ENCODE measurements at regions not wholly inside any gene's neighbourhood (a gene's known extent, or its start where the extent isn't known, plus 50 kb on each side); places are given as distances from the start of the nearest gene placed in this dataset.

DNA sequence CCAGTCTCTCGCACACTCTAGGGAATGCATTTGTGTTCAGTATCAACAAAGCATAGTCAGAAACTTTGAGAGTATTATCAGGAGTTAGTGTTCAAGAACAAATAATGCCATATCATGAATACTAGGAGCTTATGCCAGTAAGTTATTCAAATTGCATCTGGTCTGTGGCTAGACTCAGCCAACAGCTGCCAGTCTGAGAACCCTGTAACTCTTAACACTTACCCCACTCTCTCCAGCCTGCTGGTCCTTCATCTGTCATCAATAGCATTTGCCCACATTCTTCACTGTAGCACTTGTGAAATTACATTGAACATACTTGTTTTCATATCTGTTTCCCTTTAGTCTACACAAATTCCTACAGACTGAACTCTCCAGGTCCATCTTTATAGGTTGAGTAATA is 1157.5 kb upstream of the RAG2 start:
- Histone ChIP-seq H3K36me3 (no peaks in the 10 kb centered on the region), H3K27me3 (replicated peaks) (no peaks in the 10 kb centered on the region), H3K4me3 (no peak overlapping the region), H3K9me3 (replicated peaks) (no peaks in the 10 kb centered on the region), H3K27ac (no peak overlapping the region), H3K4me1 (replicated peaks) (no peaks in the 10 kb centered on the region)
- DNase-seq (ENCODE audit: low read depth in 1 of 2, low spot score in 2 of 2): no peak

DNA sequence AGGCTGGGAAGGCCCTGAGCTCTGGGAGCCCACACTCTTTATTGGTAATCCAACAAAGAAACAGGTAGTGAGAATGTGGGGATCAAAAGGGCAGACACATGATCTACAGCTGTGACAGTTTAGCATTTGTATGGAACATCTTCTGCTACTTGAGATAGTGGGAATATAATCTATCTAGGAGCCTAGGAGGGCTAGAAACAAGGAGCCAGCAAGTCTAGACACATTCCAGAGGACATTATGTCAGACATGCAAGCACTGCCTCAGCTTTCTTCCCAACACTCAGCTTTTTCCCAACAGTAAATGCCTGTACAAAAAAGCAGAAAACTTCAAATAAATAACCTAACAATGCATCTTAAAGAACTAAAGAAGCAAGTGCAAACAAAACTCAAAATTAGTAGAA is 1150.6 kb upstream of the RAG2 start:
- H3K27ac ChIP-seq: no peak overlapping the region
- no peak for DNase-seq (ENCODE audit: low read depth in 1 of 2, low spot score in 2 of 2)

DNA sequence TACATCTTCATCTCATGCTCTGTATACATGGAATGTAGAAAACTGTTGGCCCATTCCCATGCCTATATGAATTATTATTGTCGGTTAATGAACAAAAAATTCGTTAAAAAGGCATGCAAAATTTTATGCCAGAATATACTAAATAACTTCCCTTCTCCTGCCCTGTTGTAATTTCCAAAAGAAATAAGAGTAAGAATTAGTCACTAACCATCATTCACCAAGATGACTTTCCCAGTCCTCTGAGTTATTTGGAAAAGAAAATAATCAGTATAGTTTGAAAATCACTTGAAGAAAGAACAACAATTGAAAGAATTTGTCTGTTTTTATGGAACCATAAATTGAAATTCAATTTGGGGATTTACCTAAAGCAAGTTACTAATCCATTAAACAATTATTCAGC is 1149.1 kb upstream of the RAG2 start:
- no peaks in the 10 kb centered on the region for H3K27me3 ChIP-seq (replicated peaks)
- H3K36me3 ChIP-seq: no peaks in the 10 kb centered on the region
- no peak overlapping the region for H3K27ac ChIP-seq
- DNase-seq (ENCODE audit: low read depth in 1 of 2, low spot score in 2 of 2): no peak
- no peaks in the 10 kb centered on the region for H3K9me3 ChIP-seq (replicated peaks)
- H3K4me1 ChIP-seq (replicated peaks): no peaks in the 10 kb centered on the region
- H3K4me3 ChIP-seq: no peak overlapping the region

More for the DNA sequence above, 1150.6 kb upstream of the RAG2 start:
- no peaks in the 10 kb centered on the region for H3K27me3 ChIP-seq (replicated peaks)
- H3K36me3 ChIP-seq: no peaks in the 10 kb centered on the region
- no peaks in the 10 kb centered on the region for H3K9me3 ChIP-seq (replicated peaks)
- no peak overlapping the region for H3K4me3 ChIP-seq
- H3K4me1 ChIP-seq (replicated peaks): no peaks in the 10 kb centered on the region

DNA sequence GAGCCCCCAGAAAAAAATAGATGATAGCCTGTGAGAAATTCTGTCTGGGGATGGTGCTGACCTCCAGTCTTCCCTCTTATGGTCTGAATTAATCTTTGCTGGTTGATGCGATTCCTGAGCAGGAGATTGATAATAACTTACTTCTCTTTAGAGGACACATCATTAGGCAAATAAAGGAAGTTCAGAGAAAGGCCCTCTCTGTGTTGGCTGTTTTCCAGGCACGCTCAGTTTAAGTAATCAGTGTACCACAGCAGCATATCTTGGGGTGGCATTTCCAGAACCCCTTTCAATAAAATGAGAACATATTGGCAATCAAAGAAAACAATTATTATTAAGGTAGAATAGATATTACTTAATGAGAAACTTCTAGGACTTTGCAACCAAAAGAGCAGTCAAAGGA is 1129.3 kb upstream of the RAG2 start:
- H3K9me3 ChIP-seq (replicated peaks): no peaks in the 10 kb centered on the region
- no peak for DNase-seq (ENCODE audit: low read depth in 1 of 2, low spot score in 2 of 2)

DNA sequence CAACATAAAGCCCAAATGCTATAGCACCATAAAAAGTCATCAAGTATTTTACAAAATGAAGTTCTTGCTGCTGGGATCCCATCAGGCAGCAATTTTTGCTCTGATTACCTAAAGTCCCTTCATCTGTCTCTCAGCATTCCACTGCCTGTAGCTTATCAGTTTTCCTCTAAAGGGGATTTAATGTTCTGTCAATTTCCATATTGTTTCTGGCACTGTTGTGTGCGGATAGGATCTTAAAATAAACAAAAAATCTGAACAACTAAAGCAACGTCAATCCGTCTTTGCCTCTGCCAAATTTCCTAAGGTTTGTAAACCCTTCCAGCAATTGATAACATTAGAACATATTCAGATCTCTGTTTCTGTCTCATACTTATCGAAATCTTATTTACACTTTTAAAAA is 1126.3 kb upstream of the RAG2 start:
- no peaks in the 10 kb centered on the region for H3K36me3 ChIP-seq
- no peak overlapping the region for H3K27ac ChIP-seq
- H3K4me3 ChIP-seq: no peak overlapping the region
- DNase-seq (ENCODE audit: low read depth in 1 of 2, low spot score in 2 of 2): no peak
- no peaks in the 10 kb centered on the region for H3K4me1 ChIP-seq (replicated peaks)
- no peaks in the 10 kb centered on the region for H3K9me3 ChIP-seq (replicated peaks)
- no peaks in the 10 kb centered on the region for H3K27me3 ChIP-seq (replicated peaks)

More for the DNA sequence above, 1129.3 kb upstream of the RAG2 start:
- Histone ChIP-seq H3K27ac (no peak overlapping the region), H3K36me3 (no peaks in the 10 kb centered on the region), H3K4me3 (no peak overlapping the region), H3K4me1 (replicated peaks) (no peaks in the 10 kb centered on the region), H3K27me3 (replicated peaks) (no peaks in the 10 kb centered on the region)

DNA sequence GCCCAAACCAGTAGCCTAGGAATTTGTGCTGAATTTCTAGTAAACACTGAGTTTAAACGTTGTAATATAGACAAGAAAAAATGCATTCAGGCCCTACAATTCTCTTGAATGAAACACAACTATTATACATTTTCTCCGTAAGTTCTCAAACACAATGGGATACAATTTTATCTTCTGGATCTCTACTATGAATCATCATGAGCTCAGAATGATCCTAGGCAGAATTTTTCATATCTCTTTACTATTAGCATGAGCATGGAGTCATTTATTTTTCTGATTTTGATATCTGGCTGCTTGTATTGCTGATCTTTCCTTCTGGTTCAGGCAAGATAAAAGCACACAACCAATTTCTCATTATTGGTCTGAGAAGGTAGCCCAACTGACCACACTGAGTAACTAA is 1123.4 kb upstream of the RAG2 start:
- DNase-seq (ENCODE audit: low read depth in 1 of 2, low spot score in 2 of 2): no peak
- Histone ChIP-seq H3K36me3 (no peaks in the 10 kb centered on the region), H3K4me1 (replicated peaks) (no peaks in the 10 kb centered on the region), H3K27me3 (replicated peaks) (no peaks in the 10 kb centered on the region), H3K9me3 (replicated peaks) (no peaks in the 10 kb centered on the region), H3K4me3 (no peak overlapping the region), H3K27ac (no peak overlapping the region)

DNA sequence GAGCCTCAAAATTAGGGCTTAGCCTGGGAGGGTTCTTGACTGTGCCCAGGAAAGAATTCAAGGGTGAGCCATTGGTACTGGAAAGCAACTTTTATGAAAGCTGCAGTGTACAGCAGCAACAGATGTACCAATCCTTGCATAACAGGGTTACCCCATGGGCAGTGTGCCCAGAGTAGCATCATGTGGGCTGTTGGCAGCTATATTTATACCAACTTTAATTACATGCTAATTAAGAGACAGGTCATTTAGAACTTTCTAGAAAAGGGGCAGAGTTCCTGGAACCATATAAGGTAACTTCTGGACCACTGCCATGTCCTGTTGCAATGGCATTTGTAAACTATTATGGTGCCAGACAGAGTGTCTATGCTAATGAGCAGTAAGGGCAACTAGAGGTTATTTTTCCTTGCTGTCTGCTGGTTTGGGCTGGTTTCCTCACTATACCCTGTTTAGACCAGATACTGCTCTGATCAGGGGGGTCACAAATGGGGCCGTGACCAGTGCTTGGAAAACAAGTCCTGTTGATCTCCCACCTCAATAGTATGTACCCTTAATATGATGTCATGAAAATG is 1120.5 kb upstream of the RAG2 start:
- no peak for DNase-seq (ENCODE audit: low read depth in 1 of 2, low spot score in 2 of 2)
- Histone ChIP-seq H3K4me3 (no peak overlapping the region), H3K27ac (no peak overlapping the region), H3K36me3 (no peaks in the 10 kb centered on the region), H3K4me1 (replicated peaks) (no peaks in the 10 kb centered on the region), H3K27me3 (replicated peaks) (no peaks in the 10 kb centered on the region), H3K9me3 (replicated peaks) (no peaks in the 10 kb centered on the region)

DNA sequence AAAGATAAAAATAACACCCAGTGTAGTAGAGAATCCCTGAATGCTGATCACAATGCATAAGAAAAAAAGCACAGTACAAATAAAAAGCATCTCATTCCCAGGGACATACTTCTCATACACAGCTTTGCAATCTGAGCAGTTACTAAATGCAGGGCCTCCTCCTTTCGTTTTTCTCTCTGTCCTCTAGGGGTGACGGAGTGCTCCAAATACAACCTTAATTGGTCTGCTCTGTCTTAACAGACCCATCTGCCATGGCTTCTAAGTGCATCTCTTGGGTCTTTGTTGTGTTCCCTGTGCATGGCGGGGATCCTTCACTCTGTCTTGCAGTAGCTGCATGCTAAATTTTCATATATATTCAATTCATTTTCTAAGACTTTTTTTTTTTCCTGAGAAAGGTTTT is 1114.2 kb upstream of the RAG2 start:
- Histone ChIP-seq H3K4me1 (replicated peaks) (no peaks in the 10 kb centered on the region), H3K36me3 (no peaks in the 10 kb centered on the region), H3K27ac (no peak overlapping the region), H3K4me3 (no peak overlapping the region), H3K9me3 (replicated peaks) (no peaks in the 10 kb centered on the region; the same call in 1 of the 2 replicates), H3K27me3 (replicated peaks) (no peaks in the 10 kb centered on the region)
- DNase-seq (ENCODE audit: low read depth in 1 of 2, low spot score in 2 of 2): no peak

DNA sequence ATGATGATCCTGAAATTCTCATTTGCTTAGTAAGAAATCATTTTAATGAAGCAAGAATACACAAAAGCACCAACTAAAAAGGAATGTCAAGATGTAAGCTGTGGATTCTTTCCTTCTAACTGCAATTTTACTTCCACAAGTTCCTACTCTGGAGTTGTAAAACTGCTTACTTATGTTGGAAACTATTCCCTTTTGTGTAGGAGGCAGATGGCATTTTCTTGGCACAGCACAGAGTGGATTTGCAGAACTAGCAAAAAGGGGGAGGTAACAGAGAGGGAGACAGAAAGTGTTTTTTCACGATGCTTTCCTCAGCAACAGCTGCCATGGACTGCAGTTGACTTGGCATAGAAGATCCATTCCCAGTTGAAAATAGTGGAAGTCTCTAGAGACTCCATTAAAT is 1112.0 kb upstream of the RAG2 start:
- Histone ChIP-seq H3K27ac (no peak overlapping the region), H3K4me1 (replicated peaks) (no peaks in the 10 kb centered on the region), H3K36me3 (no peaks in the 10 kb centered on the region), H3K9me3 (replicated peaks) (no peaks in the 10 kb centered on the region; the same call in 1 of the 2 replicates), H3K4me3 (no peak overlapping the region), H3K27me3 (replicated peaks) (no peaks in the 10 kb centered on the region)
- DNase-seq (ENCODE audit: low read depth in 1 of 2, low spot score in 2 of 2): no peak

DNA sequence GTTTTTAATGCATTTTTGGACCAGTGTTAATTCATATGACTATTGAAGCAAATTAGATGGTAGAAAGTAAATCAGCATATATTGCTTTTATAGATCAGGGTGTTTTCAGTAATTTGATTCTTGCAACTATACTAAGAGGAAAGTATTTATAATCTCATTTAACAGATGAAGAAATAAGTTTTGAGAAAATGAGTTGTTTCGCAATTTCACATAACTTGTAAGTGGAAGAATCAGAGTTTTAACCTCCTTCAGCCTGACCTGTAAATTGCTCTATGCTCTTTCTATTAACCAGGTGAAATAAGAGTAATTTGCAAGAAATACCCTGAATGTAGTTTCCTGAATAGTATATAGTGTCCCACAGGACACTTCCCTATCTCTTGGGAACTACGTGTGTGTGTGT is 1106.8 kb upstream of the RAG2 start:
- Histone ChIP-seq H3K27ac (no peak overlapping the region), H3K27me3 (replicated peaks) (no peaks in the 10 kb centered on the region), H3K9me3 (replicated peaks) (0 out of 2 replicates have a peak, but pooled peaks cover 2% of the 10 kb centered on the region), H3K36me3 (no peaks in the 10 kb centered on the region), H3K4me3 (no peak overlapping the region), H3K4me1 (replicated peaks) (no peaks in the 10 kb centered on the region)
- no peak for DNase-seq (ENCODE audit: low read depth in 1 of 2, low spot score in 2 of 2)

DNA sequence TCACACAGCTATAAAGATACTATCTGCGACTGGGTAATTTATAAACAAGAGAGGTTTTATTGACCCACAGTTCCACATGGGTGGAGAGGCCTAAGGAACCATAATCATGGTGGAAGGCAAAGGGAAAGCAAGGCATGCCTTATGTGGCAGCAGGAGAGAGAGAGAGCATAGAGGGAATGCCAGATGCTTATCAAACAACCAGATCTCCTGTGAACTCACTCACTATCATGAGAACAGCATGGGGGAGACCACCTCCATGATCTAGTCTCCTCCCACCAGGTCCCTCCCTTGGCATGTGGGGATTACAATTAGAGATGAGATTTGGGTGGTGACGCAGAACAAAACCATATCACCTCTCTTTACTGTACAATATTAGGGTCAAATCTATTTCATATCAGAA is 1101.6 kb upstream of the RAG2 start:
- no peak overlapping the region for H3K27ac ChIP-seq
- no peaks in the 10 kb centered on the region for H3K4me1 ChIP-seq (replicated peaks)
- DNase-seq (ENCODE audit: low read depth in 1 of 2, low spot score in 2 of 2): no peak
- H3K4me3 ChIP-seq: no peak overlapping the region
- no peaks in the 10 kb centered on the region for H3K27me3 ChIP-seq (replicated peaks)
- 0 out of 2 replicates have a peak, but pooled peaks cover 2% of the 10 kb centered on the region for H3K9me3 ChIP-seq (replicated peaks)
- no peaks in the 10 kb centered on the region for H3K36me3 ChIP-seq

DNA sequence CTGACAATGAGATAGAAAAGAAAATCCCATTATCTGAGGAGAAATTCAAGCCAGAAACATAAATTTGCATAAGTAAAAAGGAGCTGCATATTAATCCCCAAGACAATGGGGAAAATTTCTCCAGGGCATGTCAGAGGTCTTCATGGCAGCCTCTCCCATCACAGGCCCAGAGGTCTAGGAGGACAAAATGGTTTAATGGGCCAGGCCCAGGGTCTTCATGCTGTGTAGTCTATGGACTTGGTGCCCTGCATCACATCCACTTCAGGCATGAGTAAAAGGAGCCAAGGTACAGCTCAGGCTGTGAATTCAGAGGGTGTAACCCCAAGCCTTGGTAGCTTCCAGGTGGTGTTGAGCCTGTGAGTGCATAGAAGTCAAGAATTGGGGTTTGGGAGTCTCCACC is 1097.2 kb upstream of the RAG2 start:
- no peaks in the 10 kb centered on the region for H3K4me1 ChIP-seq (replicated peaks)
- H3K27ac ChIP-seq: no peak overlapping the region
- H3K9me3 ChIP-seq (replicated peaks): no peaks in the 10 kb centered on the region; the same call in 1 of the 2 replicates
- H3K27me3 ChIP-seq (replicated peaks): no peaks in the 10 kb centered on the region
- DNase-seq (ENCODE audit: low read depth in 1 of 2, low spot score in 2 of 2): no peak
- H3K36me3 ChIP-seq: no peaks in the 10 kb centered on the region
- no peak overlapping the region for H3K4me3 ChIP-seq

DNA sequence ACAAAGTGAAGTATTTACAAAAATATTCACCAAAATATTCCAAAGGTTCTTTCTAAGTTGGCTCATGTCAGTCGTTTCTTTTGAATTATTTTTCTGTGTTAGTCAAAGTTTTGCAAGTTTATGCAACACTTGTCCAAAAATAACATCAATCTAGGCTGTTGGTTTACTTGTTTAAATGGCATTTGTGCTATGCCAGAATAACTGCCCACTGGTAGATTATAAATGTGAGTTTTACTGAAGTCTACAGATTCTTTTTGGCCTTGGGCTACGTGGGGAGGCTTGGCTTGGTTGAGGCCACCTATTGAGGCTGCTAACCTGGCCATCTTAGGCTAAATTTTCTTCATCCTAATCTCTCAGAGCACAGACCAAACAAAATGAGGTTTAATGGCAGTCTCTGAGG is 1091.9 kb upstream of the RAG2 start:
- Histone ChIP-seq H3K27me3 (replicated peaks) (no peaks in the 10 kb centered on the region), H3K36me3 (no peaks in the 10 kb centered on the region), H3K9me3 (replicated peaks) (no peaks in the 10 kb centered on the region; the same call in 1 of the 2 replicates), H3K4me1 (replicated peaks) (no peaks in the 10 kb centered on the region), H3K4me3 (no peak overlapping the region), H3K27ac (no peak overlapping the region)
- DNase-seq (ENCODE audit: low read depth in 1 of 2, low spot score in 2 of 2): no peak

DNA sequence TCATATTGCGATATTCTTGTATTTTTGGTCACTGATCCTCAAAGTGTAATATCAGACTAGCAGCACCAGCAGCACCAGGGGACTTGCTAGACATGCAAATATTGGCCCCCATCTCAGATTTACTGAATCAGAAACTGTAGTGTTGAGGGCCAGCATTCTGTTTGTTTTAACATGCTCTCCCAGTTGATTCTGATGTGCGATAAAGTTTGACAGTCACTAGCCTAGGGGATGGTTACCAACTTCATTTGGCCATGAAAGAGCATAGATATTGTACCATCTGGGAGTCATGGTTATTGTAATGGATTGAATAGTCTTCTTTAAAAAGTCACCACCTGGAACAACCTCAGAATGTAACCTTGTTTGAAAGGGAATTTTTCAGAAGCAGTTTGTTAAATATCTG is 1090.4 kb upstream of the RAG2 start:
- Histone ChIP-seq H3K4me3 (no peak overlapping the region), H3K36me3 (no peaks in the 10 kb centered on the region), H3K9me3 (replicated peaks) (no peaks in the 10 kb centered on the region; the same call in 1 of the 2 replicates), H3K4me1 (replicated peaks) (no peaks in the 10 kb centered on the region), H3K27ac (no peak overlapping the region), H3K27me3 (replicated peaks) (no peaks in the 10 kb centered on the region)
- DNase-seq (ENCODE audit: low read depth in 1 of 2, low spot score in 2 of 2): no peak

DNA sequence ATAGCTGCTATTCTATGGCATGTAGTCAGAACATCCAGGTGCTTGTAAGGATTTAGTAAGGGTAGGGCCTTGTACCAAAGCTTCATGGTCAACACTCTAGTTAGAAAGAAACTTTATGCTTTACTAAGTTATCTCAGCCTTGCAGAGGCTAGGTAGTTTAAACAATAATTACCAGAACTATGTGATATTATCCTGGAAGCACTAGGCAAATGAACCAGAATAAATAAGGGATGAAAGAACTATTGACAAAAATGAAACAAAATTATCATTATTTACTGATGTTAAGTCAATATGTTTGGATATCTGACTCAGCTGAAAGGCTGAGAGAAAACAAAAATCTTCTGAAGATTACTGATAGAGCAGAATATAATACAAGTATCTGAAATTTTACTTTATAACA is 1089.1 kb upstream of the RAG2 start:
- Histone ChIP-seq H3K36me3 (no peaks in the 10 kb centered on the region), H3K4me3 (no peak overlapping the region), H3K9me3 (replicated peaks) (no peaks in the 10 kb centered on the region; the same call in 1 of the 2 replicates), H3K27me3 (replicated peaks) (no peaks in the 10 kb centered on the region), H3K27ac (no peak overlapping the region), H3K4me1 (replicated peaks) (no peaks in the 10 kb centered on the region)
- DNase-seq (ENCODE audit: low read depth in 1 of 2, low spot score in 2 of 2): no peak

Measured in SJSA1 (cell line).